Hepatic stellate cell (primary cell): ENCODE measurements at regions not wholly inside any gene's neighbourhood (a gene's known extent, or its start where the extent isn't known, plus 50 kb on each side); places are given as distances from the start of the nearest gene placed in this dataset.

Experiments
- DNase-seq: peaks from one replicate; pipeline ENCODE4 v3.0.0; 2011; ENCODE audit warnings: low spot score

DNA sequence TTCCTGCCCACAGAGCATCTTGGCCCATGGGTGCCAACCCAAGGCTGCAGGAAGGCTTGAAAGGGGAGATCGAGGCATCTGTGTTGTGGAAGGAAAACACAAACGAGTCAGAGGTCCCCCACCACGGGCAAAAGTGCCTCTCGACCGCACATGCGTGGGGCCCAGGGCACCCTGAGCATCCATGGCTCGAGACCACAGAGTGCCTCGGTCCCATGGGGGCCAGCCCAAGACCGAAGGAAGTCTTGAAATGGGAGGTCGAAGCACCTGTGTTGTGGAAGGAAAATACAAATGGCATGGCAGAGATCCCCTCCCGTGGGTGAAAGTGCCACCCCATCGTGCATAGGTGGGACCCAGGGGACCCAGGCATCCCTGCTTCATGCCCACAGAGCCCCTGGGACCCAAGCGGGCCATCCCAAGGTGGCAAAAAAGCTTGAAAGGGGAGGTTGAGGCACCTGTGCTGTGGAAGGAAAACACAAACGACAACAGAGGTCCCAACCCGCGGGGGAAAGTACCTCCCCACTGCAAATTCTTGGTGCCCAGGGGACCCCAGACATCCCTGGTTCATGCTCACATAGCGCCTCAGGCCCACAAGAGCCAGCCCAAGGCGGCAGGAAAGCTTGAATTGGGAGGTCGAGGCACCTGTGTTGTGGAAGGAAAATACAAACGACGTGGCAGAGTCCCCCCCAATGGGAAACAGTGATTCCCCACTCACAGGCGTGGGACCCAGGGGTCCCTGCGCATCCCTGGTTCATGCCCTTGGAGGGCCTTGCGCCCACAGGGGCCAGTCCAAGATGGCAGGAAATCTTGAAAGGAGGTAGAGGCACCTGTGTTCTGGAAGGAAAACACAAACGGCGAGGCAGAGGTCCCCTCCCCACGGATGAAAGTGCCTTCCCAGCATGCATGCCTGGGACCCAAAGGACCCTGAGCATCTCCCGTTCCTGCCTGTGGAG lies 373.0 kb downstream of the ALG10 start:
- DNase-seq = no peak

DNA sequence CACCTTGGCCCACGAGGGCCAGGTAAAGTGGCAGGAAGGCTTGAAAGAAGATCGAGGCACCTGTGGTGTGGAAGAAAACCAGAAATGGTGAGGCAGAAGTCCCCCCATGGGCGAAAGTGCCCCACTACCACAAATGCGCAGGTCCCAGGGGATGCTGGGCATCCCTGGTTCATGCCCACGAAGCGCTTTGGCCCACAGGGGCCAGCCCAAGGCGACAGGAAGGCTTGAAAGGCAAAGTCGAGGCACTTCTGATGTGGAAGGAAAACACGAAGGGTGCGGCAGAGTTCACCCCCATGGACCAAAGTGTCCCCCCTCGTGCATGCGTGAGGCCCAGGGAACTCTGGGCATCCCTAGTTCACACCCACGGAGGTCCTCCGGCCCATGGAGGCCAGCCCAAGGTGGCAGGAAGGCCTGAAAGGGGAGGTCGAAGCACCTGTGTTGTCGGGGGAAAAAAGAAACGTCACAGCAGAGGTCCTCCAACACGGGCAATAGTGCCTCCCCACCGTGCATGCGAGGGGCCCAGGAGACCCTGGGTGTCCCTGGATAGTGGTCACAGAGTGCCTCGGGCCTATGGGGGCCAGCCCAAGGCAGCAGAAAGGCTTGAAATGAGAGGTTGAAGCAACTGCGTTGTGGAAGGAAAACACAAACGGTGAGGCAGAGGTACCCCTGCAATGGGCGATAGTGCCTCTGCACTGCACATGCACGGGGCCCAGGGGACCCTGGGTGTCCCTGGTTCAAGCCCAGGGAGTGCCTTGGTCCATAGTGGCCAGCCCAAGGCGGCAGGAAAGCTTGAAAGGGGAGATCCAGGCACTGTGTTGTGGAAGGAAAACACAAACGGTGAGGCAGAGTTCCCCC lies 373.9 kb downstream of the ALG10 start:
- DNase-seq = no peak

DNA sequence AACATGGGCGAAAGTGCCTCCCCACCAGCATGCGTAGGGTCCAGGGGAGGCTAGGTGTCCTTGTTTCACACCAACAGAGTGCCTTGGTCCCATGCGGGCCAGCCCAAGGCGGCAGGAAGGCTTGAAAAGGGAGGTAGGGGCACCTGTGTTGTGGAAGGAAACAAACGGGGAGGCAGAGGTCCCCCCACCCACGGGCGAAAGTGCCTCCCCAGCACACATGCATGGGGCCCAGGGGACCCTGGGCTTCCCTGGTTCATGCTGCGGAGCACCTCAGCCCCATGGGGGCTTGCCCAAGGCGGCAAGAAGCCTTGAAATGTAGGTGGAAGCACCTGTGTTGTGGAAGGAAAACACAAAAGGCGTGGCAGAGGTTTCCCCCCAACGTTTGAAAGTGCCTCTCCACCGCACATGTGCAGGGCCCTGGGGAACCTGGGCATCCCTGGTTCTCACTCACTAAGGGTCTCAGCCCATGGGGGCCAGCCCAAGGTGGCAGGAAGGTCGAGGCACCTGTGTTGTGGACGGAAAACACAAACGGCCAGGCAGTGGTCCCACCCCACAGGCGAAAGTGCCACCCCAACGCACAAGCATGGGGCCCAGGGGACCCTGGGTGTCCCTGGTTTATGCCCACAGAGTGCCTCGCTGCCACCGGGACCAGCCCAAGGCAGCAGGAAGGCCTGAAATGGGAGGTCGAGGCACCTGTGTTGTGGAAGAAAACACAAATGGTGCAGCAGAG lies 374.7 kb downstream of the ALG10 start:
- DNase-seq = no peak

DNA sequence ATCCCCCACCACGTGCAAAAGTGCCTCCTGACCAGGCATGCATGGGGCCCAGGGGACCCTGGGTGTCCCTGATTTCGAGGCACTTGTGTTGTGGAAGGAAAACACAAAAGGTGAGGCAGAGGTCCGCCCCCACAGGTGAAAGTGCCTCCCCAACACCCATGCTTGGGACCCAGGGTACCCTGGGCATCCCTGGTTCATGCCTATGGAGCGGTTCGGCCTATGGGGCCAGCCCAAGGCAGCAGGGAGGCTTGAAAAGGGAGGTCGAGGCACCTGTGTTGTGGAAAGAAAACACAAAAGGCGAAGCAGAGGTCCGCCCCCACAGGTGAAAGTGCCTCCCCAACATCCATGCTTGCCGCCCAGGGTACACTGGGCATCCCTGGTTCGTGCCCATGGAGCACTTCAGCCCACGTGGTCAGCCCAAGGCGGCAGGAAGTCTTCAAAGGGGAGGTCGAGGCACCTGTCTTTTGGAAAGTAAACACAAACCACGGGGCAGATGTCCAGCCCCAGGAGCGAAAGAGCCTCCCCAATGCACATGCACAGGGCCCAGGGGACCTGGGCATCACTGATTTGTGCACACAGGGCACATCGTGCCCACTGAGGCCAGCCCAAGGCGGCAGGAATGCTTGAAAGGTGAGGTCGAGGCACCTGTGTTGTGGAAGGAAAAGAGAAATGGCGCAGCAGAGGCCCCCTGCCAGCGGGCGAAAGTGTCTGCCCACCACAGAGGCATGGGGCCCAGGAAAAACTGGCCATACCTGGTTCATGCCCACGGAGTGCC lies 375.5 kb downstream of the ALG10 start:
- DNase-seq = no peak

- DNase-seq = peak; percentile 0
Observed at GRCh38 chr12:34398366-34398705, 376.0 kb downstream of the ALG10 start.

DNA sequence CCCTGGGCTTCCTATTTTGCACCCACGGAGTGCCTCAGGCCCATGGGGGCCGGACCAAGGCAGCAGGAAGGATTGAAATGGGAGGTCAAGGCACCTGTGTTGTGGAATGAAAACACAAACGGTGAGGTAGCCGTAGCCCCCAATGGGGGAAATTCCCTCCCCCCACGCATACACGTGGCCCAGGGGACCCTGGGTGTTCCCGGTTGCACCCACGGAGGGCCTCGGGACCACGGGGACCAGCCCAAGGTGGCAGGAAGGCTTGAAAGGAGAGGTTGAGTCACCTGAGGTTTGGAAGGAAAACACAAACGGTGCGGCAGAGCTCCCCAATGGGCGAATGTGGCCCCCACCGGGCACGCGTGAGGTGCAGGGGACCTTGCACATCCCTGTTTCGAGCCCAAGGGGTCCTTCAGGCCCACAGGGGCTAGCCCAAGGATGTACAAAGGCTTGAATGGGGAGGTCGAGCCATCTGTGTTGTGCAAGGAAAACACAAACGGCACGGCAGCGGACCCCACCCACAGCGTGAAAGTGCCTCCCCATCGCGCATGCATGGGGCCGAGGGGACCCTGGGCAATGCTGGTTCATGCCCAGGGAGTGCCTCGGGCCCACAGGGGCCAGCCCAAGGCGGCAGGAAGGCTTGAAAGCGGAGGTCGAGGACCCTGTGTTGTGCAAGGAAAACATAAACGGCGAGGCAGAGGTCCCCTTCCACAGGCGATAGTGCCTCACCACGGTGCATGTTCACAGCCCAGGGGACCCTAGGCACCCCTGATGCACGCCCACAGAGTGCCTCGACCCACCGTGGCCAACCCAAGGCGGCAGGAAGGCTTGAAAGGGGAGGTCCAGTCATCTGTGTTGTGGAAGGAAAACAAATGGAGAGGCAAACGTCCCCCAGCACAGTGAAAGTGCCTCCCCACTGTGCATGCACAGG lies 376.7 kb downstream of the ALG10 start:
- DNase-seq = peak; percentile 0

DNA sequence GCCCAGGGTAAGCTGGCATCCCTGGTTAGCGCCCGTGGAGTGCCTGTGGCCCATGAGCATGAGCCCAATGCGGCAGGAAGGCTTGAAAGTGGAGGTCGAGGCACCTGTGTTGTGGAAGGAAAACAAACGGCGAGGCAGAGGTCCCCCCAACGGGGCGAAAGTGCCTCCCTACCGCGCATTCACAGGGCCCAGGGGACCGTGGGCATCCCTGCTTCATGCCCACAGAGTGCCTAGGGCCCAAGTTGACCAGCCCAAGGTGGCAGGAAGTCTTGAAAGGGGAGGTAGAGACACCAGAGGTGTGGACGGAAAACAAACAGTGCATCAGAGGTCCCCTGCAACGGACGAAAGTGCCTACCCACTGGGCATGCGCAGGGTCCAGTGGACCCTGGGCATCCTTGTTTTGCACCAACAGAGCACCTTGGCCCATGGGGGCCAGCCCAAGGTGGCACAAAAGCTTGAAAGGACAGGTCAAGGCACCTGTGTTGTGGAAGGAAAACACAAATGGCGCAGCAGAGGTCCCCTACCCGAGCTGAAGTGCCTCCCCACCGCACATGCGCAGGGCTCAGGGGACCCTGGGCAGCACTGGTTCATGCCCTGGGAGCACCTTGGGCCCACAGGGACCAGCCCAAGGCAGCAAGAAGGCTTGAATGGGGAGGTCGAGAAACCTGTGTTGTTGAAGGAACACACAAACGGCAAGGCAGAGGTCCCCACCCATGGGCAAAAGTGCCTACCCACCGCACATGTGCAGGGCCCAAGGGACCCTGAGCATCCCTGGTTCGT lies 377.5 kb downstream of the ALG10 start:
- DNase-seq = no peak

- no peak for DNase-seq
Observed at GRCh38 chr12:34400411-34400881, 378.1 kb downstream of the ALG10 start.

- DNase-seq = no peak
Observed at GRCh38 chr12:34400986-34401658, 378.8 kb downstream of the ALG10 start.

DNA sequence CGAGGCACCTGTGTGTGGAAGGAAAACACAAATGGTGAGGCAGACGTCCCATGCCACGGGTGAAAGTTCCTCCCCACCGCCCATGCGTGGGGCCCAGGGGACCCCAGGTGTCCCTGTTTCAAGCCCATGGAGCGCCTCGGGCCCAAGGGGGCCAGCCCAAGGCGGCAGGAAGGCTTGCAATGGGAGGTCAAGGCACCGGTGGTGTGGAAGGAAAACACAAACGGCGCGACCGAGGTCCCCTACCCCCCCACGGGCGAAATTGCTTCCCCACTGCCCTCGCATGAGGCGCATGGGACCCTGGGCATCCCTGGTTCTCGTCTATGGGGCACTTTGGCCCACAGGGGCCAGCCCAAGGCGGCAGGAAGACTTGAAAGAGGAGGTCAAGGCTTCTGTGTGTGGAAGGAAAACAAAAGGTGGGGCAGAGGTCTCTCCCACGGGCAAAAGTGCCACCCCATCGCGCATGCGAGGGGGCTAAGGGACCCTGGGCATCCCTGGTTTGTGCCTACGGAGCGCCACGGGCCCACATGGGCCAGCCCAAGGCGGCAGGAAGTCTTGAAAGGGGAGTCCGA lies 379.4 kb downstream of the ALG10 start:
- no peak for DNase-seq

DNA sequence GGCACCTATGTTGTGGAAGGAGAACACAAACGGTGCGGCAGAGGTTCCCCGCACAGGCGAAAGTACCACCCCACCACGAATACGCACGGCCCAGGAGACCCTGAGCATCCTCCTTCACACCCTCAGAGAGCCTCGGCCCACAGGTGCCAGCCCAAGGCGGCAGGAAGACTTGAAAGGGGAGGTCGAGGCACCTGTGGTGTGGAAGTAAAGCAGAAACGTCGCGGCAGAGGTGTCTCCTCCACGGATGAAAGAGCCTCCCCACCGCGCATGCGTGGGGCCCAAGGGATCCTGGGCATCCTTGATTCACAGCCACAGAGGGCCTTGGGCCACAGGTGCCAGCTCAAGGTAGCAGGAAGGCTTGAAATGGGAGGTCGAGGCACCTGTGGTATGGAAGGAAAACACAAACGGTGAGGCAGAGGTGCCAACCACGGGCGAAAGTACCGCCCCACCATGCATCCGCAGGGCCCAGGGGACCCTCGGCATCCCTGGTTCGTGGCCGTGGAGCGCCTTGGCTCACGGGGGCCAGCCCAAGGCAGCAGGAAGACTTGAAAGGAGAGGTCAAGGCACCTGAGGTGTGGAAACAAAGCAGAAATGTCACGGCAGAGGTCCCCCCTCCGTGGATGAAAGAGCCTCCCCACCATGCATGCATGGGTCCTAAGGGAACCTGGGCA lies 380.1 kb downstream of the ALG10 start:
- no peak for DNase-seq

DNA sequence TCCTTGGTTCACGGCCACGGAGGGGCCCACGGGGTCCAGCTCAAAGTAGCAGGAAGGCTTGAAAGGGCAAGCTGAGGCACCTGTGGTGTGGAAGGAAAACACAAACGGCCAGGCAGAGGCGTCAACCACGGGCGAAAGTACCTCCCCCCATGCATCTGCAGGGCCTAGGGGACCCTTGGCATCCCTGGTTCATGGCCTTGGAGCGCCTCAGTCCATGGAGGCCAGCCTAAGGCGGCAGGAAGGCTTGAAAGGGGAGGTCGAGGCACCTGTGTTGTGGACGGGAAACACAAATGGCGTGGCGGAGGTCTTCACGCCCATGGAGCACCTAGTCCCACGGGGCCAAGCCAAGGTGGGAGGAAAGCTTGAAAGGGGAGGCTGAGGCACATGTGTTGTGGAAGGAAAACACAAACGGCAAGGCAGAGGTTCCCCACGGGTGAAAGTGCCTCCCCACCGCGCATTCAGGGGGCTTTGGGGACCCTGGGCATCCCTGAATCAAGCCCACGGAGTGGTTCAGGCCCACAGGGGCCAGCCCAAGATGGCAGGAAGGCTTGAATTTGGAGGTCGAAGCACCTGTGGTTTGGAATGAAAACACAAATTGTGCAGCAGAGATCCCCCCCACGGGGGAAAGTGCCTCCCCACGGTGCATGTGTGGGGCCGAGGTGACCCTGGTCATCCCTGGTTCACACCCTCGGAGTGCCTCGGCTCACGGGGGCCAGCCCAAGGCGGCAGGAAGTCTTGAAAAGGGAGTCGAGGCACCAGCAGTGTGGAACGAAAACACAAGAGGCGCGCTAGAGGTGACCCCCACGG lies 380.8 kb downstream of the ALG10 start:
- no peak for DNase-seq

DNA sequence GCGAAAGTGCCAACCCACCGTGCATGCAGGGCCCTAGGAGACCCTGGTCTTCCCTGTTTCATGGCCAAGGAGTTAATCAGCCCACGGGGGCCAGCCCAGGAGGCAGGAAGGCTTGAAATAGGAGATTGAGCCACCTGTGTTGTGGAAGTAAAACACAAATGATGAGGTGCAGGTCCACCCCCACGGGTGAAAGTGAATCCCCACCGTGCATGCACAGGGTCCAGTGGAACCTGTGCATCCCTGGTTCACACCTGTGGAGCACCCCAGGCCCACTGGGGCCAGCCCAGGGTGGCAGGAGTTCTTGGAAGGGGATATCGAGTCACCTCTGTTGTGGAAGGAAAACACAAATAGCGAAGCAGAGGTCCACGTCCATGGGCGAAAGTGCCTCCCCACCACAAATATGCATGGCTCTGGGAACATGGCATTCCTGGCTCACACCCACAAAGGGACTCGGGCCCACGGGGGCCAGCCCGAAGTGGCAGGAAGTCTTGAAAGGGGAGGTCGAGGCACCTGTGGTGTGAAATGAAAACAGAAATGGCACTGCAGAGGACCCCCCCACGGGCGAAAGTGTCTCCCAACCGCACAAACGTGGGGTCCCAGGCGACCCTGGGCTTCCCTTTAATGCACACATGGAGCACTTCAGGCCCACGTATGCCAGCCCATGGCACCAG lies 381.5 kb downstream of the ALG10 start:
- DNase-seq = peak; percentile 0

GRCh38 chr12:34404377-34405285 lies 382.3 kb downstream of the ALG10 start:
- DNase-seq = no peak
